K562 (cell line): ENCODE measurements at regions not wholly inside any gene's neighbourhood (a gene's known extent, or its start where the extent isn't known, plus 50 kb on each side); places are given as distances from the start of the nearest gene placed in this dataset.

ENCODE experiments used
- ATAC-seq: fragments of 200-7000 bp; cut with Tn5 transposase; 3 replicates; pipeline ENCODE4 v1.9.1; 2020; ENCODE audit warnings: moderate library complexity
- BruUV-seq: library from RNA; stranded (reverse); fragments of 400-500 nt; replicated peaks from 2 replicates; lab custom pipeline; 2021; lab: Mats Ljungman, UMichigan
- CTCF ChIA-PET: fragments of 300-600 bp; formaldehyde crosslinking; extraction: SDS; loops from one replicate; lab custom pipeline; 2021; ENCODE audit warnings: low intra/inter-chr PET ratio; lab: Yijun Ruan, JAX
- POLR2A ChIA-PET: fragments of 300-600, 350-650 bp; sonication (Branson Sonifier 250); formaldehyde crosslinking; extraction: SDS; loops from one replicate; lab custom pipeline; 2021; ENCODE audit warnings: antibody characterized with exemption, inconsistent platforms; lab: Yijun Ruan, JAX
- DNase-seq, 4 experiments: peaks; one replicate each; pipeline versions ENCODE4 v3.0.0 to v3.0.0-alpha.2; 2011 to 2018; ENCODE audit warnings: low spot score in 3 of 4, mixed read lengths in 3 of 4; ENCODE audit errors: extremely low read depth in 1 of 4
- FAIRE-seq: peaks from 2 replicates; lab custom pipeline; 2011; peaks lifted over from hg19 to GRCh38; lab: Jason Lieb, UNC
- H2AFZ ChIP-seq: 2 replicates; pipeline ENCODE4 v1.6.0; 2011; ENCODE audit warnings: low read depth, low read length, control low read depth, inconsistent platforms
- H3K27ac ChIP-seq: fragments of 200-600 bp; 3 replicates; pipeline ENCODE4 v1.8.0; 2011; ENCODE audit warnings: low read depth, mild to moderate bottlenecking, control low read depth, inconsistent platforms, low read length, moderate library complexity, mixed read lengths; ENCODE audit errors: extremely low read depth
- H3K27me3 ChIP-seq, 2 experiments: fragments of 300-600 bp in 1 of 2; 2 replicates in 1 of 2; 3 replicates in 1 of 2; pipeline versions ENCODE4 v1.6.0 to v1.8.0; 2011; ENCODE audit warnings: inconsistent platforms in 2 of 2, low read length in 2 of 2, mild to moderate bottlenecking in 1 of 2, mixed read lengths in 1 of 2, moderate library complexity in 1 of 2; ENCODE audit not compliant: control insufficient read depth in 2 of 2, insufficient read depth in 2 of 2
- H3K36me3 ChIP-seq: fragments of 300-600 bp; 3 replicates; pipeline ENCODE4 v1.8.0; 2011; ENCODE audit warnings: mild to moderate bottlenecking, low read length, inconsistent platforms; ENCODE audit not compliant: control insufficient read depth, insufficient read depth
- H3K4me1 ChIP-seq, 2 experiments: fragments of 200-600 bp in 1 of 2; replicated peaks in 1 of 2; 2 replicates in 1 of 2; 3 replicates in 1 of 2; pipeline versions ENCODE4 v1.5.1 to v1.8.0; 2011; ENCODE audit warnings: inconsistent platforms in 2 of 2, low read length in 2 of 2, mild to moderate bottlenecking in 1 of 2, mixed read lengths in 1 of 2, moderate library complexity in 1 of 2; ENCODE audit not compliant: control insufficient read depth in 2 of 2, insufficient read depth in 2 of 2
- H3K4me2 ChIP-seq: 2 replicates; pipeline ENCODE4 v1.6.1; 2011; ENCODE audit warnings: low read length, control low read depth, inconsistent platforms, mixed read lengths; ENCODE audit not compliant: insufficient read depth
- H3K4me3 ChIP-seq: fragments of 200-600 bp; sonication (generic), shearing (Covaris generic); 2 replicates; pipeline ENCODE4 v1.5.1; 2016; ENCODE audit warnings: control low read depth, inconsistent platforms
- H3K79me2 ChIP-seq: fragments of 200-600 bp; 3 replicates; pipeline ENCODE4 v1.8.0; 2011; ENCODE audit warnings: low read length, inconsistent platforms; ENCODE audit not compliant: control insufficient read depth, insufficient read depth
- H3K9ac ChIP-seq, 2 experiments: 2 replicates each; pipeline versions ENCODE4 v1.6.0 to v1.6.1; 2011; ENCODE audit warnings: low read depth in 2 of 2, low read length in 2 of 2, control low read depth in 1 of 2, inconsistent platforms in 1 of 2, mild to moderate bottlenecking in 1 of 2, mixed read lengths in 1 of 2; ENCODE audit not compliant: insufficient read depth in 1 of 2
- H3K9me1 ChIP-seq: one replicate; pipeline ENCODE4 v1.6.0; 2011; ENCODE audit warnings: inconsistent platforms, mild to moderate bottlenecking, low read length, moderate library complexity; ENCODE audit not compliant: control insufficient read depth, insufficient read depth
- H3K9me3 ChIP-seq: replicated peaks from 2 replicates; pipeline ENCODE4 v1.5.1; 2011; ENCODE audit warnings: low read depth, low read length, inconsistent platforms; ENCODE audit not compliant: control insufficient read depth, insufficient read depth
- H4K20me1 ChIP-seq: replicated peaks from 2 replicates; pipeline ENCODE4 v1.6.1; 2011; ENCODE audit warnings: low read length, inconsistent platforms, mixed read lengths; ENCODE audit not compliant: control insufficient read depth, insufficient read depth
- FOS ChIP-seq: IDR thresholded peaks from 3 replicates; pipeline ENCODE4 v1.6.1; 2011; ENCODE audit not compliant: insufficient read length; ENCODE audit errors: extremely low read depth
- ILK ChIP-seq: fragments of 450-650 bp; IDR thresholded peaks from 2 replicates; pipeline ENCODE4 v1.6.1; 2016; ENCODE audit warnings: missing genetic modification characterization, low read depth, mild to moderate bottlenecking, missing compliant biosample characterization, moderate library complexity, borderline replicate concordance
- MYNN ChIP-seq, 2 experiments: sonication (generic); formaldehyde crosslinking in 1 of 2; IDR thresholded peaks; 2 replicates each; pipeline versions ENCODE4 v1.5.0 to v1.6.1; 2016 to 2020; ENCODE audit warnings: antibody characterized with exemption in 1 of 2, missing genetic modification reagents in 1 of 2
- NONO ChIP-seq, 2 experiments: fragments of 200-400 bp in 1 of 2; fragments of 450-650 bp in 1 of 2; formaldehyde crosslinking in 1 of 2; IDR thresholded peaks; 2 replicates each; pipeline ENCODE4 v1.6.1; 2017; ENCODE audit warnings: low read depth in 2 of 2, mild to moderate bottlenecking in 2 of 2, moderate library complexity in 2 of 2, low read length in 1 of 2
- POU5F1 ChIP-seq: fragments of 150-350 bp; IDR thresholded peaks from 2 replicates; pipeline ENCODE4 v1.6.1; 2014; ENCODE audit warnings: borderline replicate concordance, low read length, low read depth, mild to moderate bottlenecking; ENCODE audit not compliant: partially characterized antibody
- SP2 ChIP-seq: IDR thresholded peaks from 2 replicates; pipeline ENCODE4 v1.6.1; 2011; ENCODE audit warnings: mild to moderate bottlenecking, low read depth, low read length, moderate library complexity; ENCODE audit not compliant: poor library complexity, severe bottlenecking; ENCODE audit errors: extremely low read depth
- THRA ChIP-seq: fragments of 450-650 bp; IDR thresholded peaks from 2 replicates; pipeline ENCODE4 v1.6.1; 2017; ENCODE audit warnings: mild to moderate bottlenecking, moderate library complexity
- ZBTB40 ChIP-seq, 2 experiments: fragments of 450-650 bp in 1 of 2; sonication (generic) in 1 of 2; formaldehyde crosslinking in 1 of 2; IDR thresholded peaks; 2 replicates each; pipeline versions ENCODE4 v1.7.1 to v1.9.0; 2016 to 2022; ENCODE audit warnings: inconsistent platforms in 1 of 2, mild to moderate bottlenecking in 1 of 2, missing genetic modification reagents in 1 of 2
- ZKSCAN1 ChIP-seq: fragments of 150-350 bp; IDR thresholded peaks from 2 replicates; pipeline ENCODE4 v1.6.1; 2016; ENCODE audit warnings: low read depth, low read length
- ZNF311 ChIP-seq: fragments of 250-450 bp; sonication (Bioruptor Pico); IDR thresholded peaks from 2 replicates; pipeline ENCODE4 v1.4.0; 2020; ENCODE audit warnings: mild to moderate bottlenecking, moderate library complexity
- ZNF561 ChIP-seq: fragments of 450-650 bp; formaldehyde crosslinking; conservative IDR thresholded peaks from 2 replicates; pipeline ENCODE4 v1.4.0; 2020; ENCODE audit warnings: mild to moderate bottlenecking, moderate library complexity
- WGBS: fragments of 100-300 bp; shearing (Covaris generic); methylation state at CpG from one replicate; pipeline ENCODE4 v1.1.6; 2016; ENCODE audit warnings: low coverage, mixed read lengths; ENCODE audit not compliant: insufficient coverage; ENCODE audit errors: missing lambda C conversion rate; 5-methylcytosine and 5-hydroxymethylcytosine counted together
- in situ Hi-C: fragments of 300-500 bp; cut with MboI; formaldehyde crosslinking; loops from 4 replicates; pipeline ENCODE4 v1.15.0; 2018; ENCODE audit warnings: inconsistent platforms, mixed read lengths
- intact Hi-C: fragments of 100-400 bp; cut with micrococcal nuclease; formaldehyde crosslinking; loops from 2 replicates; pipeline ENCODE4 v1.14.2; 2022

GRCh38 chr6:23246896-23247295 is 677.5 kb downstream of the HDGFL1 start:
- ATAC-seq (no peak), FAIRE-seq (no peak), DNase-seq (no peak)
- Histone ChIP-seq H3K79me2 (no peaks in the 10 kb centered on the region), H3K4me2 (no peak overlapping the region), H3K9me1 (no peaks in the 10 kb centered on the region), H4K20me1 (no peaks in the 10 kb centered on the region), H3K27me3 (no peaks in the 10 kb centered on the region), H3K9ac (no peak overlapping the region), H3K36me3 (no peaks in the 10 kb centered on the region), H3K27ac (no peak overlapping the region), H2AFZ (no peak overlapping the region), H3K4me1 (no peaks in the 10 kb centered on the region), H3K9me3 (no peaks in the 10 kb centered on the region; the same call in 1 of the 2 replicates), H3K4me3 (no peak overlapping the region)
- in situ Hi-C loops: no loop called here
- ChIA-PET CTCF (no interaction called here), POLR2A (no interaction called here)
- intact Hi-C loops: no loop called here
- 0% methylated on average over 4 of the region's 4 CpGs for WGBS
- no TSS peak for BruUV-seq
- TF ChIP-seq ZNF561 (no peak), ZNF311 (no peak), THRA (no peak), ILK (tag) (no peak), POU5F1 (no peak), ZBTB40 (IDR thresholded peaks at IDR 0.05) (no peak), ZBTB40 (CRISPR knock-in tag; IDR thresholded peaks at IDR 0.05) (no peak), NONO (IDR thresholded peaks at IDR 0.05; ENCODE audit: low read depth in 2 of 2, low read length in 1 of 2) (no peak), SP2 (no peak), FOS (no peak), ZKSCAN1 (no peak), MYNN (IDR thresholded peaks at IDR 0.05) (no peak), MYNN (CRISPR knock-in tag; IDR thresholded peaks at IDR 0.05) (no peak)
